ENCODE measurements at regions not wholly inside any gene's neighbourhood (a gene's known extent, or its start where the extent isn't known, plus 50 kb on each side); places are given as distances from the start of the nearest gene placed in this dataset.

- TF ChIP-seq, protein P1, sequence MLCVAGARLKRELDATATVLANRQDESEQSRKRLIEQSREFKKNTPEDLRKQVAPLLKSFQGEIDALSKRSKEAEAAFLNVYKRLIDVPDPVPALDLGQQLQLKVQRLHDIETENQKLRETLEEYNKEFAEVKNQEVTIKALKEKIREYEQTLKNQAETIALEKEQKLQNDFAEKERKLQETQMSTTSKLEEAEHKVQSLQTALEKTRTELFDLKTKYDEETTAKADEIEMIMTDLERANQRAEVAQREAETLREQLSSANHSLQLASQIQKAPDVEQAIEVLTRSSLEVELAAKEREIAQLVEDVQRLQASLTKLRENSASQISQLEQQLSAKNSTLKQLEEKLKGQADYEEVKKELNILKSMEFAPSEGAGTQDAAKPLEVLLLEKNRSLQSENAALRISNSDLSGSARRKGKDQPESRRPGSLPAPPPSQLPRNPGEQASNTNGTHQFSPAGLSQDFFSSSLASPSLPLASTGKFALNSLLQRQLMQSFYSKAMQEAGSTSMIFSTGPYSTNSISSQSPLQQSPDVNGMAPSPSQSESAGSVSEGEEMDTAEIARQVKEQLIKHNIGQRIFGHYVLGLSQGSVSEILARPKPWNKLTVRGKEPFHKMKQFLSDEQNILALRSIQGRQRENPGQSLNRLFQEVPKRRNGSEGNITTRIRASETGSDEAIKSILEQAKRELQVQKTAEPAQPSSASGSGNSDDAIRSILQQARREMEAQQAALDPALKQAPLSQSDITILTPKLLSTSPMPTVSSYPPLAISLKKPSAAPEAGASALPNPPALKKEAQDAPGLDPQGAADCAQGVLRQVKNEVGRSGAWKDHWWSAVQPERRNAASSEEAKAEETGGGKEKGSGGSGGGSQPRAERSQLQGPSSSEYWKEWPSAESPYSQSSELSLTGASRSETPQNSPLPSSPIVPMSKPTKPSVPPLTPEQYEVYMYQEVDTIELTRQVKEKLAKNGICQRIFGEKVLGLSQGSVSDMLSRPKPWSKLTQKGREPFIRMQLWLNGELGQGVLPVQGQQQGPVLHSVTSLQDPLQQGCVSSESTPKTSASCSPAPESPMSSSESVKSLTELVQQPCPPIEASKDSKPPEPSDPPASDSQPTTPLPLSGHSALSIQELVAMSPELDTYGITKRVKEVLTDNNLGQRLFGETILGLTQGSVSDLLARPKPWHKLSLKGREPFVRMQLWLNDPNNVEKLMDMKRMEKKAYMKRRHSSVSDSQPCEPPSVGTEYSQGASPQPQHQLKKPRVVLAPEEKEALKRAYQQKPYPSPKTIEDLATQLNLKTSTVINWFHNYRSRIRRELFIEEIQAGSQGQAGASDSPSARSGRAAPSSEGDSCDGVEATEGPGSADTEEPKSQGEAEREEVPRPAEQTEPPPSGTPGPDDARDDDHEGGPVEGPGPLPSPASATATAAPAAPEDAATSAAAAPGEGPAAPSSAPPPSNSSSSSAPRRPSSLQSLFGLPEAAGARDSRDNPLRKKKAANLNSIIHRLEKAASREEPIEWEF (IDR thresholded peaks at IDR 0.05; ENCODE audit: insufficient replicate concordance, low read depth, low read length) = peak; percentile 82
- no peak for TF ChIP-seq SMAD5 (IDR thresholded peaks at IDR 0.05; ENCODE audit: low read depth)
- TF ChIP-seq PRDM15 (CRISPR knock-in tag; IDR thresholded peaks at IDR 0.05) = no peak
- TF ChIP-seq, protein P2, sequence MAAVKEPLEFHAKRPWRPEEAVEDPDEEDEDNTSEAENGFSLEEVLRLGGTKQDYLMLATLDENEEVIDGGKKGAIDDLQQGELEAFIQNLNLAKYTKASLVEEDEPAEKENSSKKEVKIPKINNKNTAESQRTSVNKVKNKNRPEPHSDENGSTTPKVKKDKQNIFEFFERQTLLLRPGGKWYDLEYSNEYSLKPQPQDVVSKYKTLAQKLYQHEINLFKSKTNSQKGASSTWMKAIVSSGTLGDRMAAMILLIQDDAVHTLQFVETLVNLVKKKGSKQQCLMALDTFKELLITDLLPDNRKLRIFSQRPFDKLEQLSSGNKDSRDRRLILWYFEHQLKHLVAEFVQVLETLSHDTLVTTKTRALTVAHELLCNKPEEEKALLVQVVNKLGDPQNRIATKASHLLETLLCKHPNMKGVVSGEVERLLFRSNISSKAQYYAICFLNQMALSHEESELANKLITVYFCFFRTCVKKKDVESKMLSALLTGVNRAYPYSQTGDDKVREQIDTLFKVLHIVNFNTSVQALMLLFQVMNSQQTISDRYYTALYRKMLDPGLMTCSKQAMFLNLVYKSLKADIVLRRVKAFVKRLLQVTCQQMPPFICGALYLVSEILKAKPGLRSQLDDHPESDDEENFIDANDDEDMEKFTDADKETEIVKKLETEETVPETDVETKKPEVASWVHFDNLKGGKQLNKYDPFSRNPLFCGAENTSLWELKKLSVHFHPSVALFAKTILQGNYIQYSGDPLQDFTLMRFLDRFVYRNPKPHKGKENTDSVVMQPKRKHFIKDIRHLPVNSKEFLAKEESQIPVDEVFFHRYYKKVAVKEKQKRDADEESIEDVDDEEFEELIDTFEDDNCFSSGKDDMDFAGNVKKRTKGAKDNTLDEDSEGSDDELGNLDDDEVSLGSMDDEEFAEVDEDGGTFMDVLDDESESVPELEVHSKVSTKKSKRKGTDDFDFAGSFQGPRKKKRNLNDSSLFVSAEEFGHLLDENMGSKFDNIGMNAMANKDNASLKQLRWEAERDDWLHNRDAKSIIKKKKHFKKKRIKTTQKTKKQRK (IDR thresholded peaks at IDR 0.05; ENCODE audit: low read depth, low read length) = no peak
- peak; percentile 69; the same call in 1 of the 2 replicates for TF ChIP-seq TCF3 (IDR thresholded peaks at IDR 0.05; ENCODE audit: borderline replicate concordance, insufficient read depth, low read depth, low read length)
- TF ChIP-seq, protein P3, sequence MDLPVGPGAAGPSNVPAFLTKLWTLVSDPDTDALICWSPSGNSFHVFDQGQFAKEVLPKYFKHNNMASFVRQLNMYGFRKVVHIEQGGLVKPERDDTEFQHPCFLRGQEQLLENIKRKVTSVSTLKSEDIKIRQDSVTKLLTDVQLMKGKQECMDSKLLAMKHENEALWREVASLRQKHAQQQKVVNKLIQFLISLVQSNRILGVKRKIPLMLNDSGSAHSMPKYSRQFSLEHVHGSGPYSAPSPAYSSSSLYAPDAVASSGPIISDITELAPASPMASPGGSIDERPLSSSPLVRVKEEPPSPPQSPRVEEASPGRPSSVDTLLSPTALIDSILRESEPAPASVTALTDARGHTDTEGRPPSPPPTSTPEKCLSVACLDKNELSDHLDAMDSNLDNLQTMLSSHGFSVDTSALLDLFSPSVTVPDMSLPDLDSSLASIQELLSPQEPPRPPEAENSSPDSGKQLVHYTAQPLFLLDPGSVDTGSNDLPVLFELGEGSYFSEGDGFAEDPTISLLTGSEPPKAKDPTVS (IDR thresholded peaks at IDR 0.05; ENCODE audit: low read depth, low read length) = no peak
- TF ChIP-seq JUND (IDR thresholded peaks at IDR 0.05; ENCODE audit: low read depth, low read length) = peak; percentile 50; the same call in 1 of the 2 replicates
- TF ChIP-seq E4F1 (IDR thresholded peaks at IDR 0.05; ENCODE audit: borderline replicate concordance, partially characterized antibody) = no peak
- TF ChIP-seq ATF7 (IDR thresholded peaks at IDR 0.05; ENCODE audit: low read depth) = peak; percentile 95
- no peak for TF ChIP-seq RBBP5 (conservative IDR thresholded peaks at IDR 0.05)
These were observed 137.5 kb upstream of the CCND2 start (continued) for GRCh38 chr12:4135919-4136605.
